ENCODE measurements at regions not wholly inside any gene's neighbourhood (a gene's known extent, or its start where the extent isn't known, plus 50 kb on each side); places are given as distances from the start of the nearest gene placed in this dataset.

DNA sequence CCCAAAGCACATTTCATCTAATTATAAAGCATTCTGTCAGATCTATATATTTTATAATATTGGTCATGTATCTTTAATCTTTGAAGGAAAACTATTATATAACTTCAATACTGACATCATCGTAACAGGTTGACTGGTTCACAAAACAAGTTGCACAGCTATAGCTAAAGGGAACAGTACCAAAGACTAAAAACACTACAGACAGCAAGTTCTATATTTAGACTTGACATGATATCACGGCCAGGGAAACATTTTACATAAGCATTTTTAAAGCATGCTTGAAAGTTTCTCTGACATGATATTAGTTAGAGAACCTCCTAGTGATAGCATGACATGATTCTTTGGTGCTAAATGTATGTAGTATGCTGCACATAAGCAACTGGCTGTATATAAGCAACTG, 182.5 kb downstream of the NDFIP2 start:
- H3K4me3 Mint-ChIP-seq: no peak overlapping the region
- DNase-seq: no peak
- no peaks in the 10 kb centered on the region for H3K36me3 Mint-ChIP-seq (ENCODE audit: low read depth)
- H3K9me3 Mint-ChIP-seq: no peaks in the 10 kb centered on the region
- no peaks in the 10 kb centered on the region for H3K4me1 Mint-ChIP-seq (ENCODE audit: low read depth)
- peaks cover 8% of the 10 kb centered on the region for H3K27me3 Mint-ChIP-seq (ENCODE audit: low read depth)
- CTCF ChIA-PET: no interaction called here
- intact Hi-C loops (cut with micrococcal nuclease): no loop called here
- no peak overlapping the region for H3K27ac Mint-ChIP-seq

DNA sequence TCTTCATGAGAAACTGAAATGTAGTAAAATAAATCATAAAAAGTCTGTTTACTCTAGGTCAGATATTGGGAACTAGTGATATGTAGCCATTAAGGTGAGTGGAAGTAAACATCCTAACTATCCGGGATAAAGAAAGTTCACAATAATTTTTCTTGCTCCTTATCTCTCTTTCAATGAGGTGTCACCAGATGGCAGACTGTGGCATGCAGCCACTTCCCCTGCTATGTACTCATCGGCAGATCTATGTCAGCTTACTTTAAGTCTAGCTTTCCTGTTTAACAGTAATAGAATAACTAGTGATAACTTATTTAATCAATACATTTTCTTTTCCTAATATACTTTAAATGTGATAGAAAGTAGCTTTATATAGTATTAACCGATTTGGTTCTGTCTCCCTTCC, 181.9 kb downstream of the NDFIP2 start:
- intact Hi-C loops (cut with micrococcal nuclease): no loop called here
- peaks cover 8% of the 10 kb centered on the region for H3K27me3 Mint-ChIP-seq (ENCODE audit: low read depth)
- CTCF ChIA-PET: interaction anchor here (0.9 to 1.0 kb wide), 2 partner anchors 16 to 239 kb away, joined by 3 to 8 read pairs; no protein-coding TSS in a partner anchor
- no peaks in the 10 kb centered on the region for H3K9me3 Mint-ChIP-seq
- DNase-seq: no peak
- H3K4me3 Mint-ChIP-seq: no peak overlapping the region
- H3K27ac Mint-ChIP-seq: no peak overlapping the region
- no peaks in the 10 kb centered on the region for H3K4me1 Mint-ChIP-seq (ENCODE audit: low read depth)
- H3K36me3 Mint-ChIP-seq (ENCODE audit: low read depth): no peaks in the 10 kb centered on the region

DNA sequence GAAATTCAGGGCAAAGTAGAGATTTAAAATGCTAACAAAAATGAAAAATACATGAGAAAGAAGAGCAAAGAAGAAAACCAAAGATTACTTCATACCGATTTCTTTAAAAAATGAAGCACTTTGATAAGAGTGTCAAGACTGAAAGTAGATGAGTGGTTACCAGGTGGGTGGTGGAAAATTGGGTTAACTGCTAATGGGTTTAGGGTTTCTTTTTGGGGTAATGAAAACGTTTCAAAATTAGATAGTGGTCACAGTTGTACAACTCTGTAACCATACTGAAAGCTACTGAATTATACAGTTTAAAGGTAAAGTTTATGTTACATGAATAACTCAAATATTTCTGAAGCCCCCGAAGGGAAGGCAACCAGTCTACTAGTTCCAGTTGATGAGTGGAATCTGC, 179.4 kb downstream of the NDFIP2 start:
- CTCF ChIA-PET: interaction anchor here (0.6 kb wide), 1 partner anchor 15 kb away, joined by 5 read pairs; no protein-coding TSS in a partner anchor
- H3K4me3 Mint-ChIP-seq: no peak overlapping the region
- peaks cover 12% of the 10 kb centered on the region for H3K27me3 Mint-ChIP-seq (ENCODE audit: low read depth)
- H3K9me3 Mint-ChIP-seq: no peaks in the 10 kb centered on the region
- H3K36me3 Mint-ChIP-seq (ENCODE audit: low read depth): no peaks in the 10 kb centered on the region
- no peak overlapping the region for H3K27ac Mint-ChIP-seq
- intact Hi-C loops (cut with micrococcal nuclease): no loop called here
- H3K4me1 Mint-ChIP-seq (ENCODE audit: low read depth): no peaks in the 10 kb centered on the region
- no peak for DNase-seq

DNA sequence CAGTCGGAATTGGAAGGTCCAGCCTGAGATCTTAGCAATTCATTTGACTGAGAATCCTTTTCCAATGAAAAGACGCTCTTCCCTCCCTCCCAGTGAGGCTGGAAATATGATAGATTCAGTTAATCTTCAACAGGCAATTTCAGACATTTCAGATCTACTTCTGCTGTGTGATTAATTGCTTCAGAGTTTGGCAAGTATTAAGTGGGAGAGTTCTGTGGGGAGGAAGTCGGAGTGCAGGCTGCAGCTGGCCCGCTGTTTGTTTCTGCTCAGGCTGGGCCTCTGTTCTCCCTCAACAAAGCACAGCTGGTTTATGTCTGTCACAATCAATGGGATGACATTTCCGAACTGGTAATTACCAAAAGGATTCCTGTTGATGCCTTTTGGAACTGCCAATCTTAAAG, 178.2 kb downstream of the NDFIP2 start:
- no peak overlapping the region for H3K27ac Mint-ChIP-seq
- H3K27me3 Mint-ChIP-seq (ENCODE audit: low read depth): peaks cover 12% of the 10 kb centered on the region
- no peaks in the 10 kb centered on the region for H3K36me3 Mint-ChIP-seq (ENCODE audit: low read depth)
- intact Hi-C loops (cut with micrococcal nuclease): no loop called here
- no peak for DNase-seq
- H3K4me1 Mint-ChIP-seq (ENCODE audit: low read depth): no peaks in the 10 kb centered on the region
- H3K4me3 Mint-ChIP-seq: no peak overlapping the region
- H3K9me3 Mint-ChIP-seq: no peaks in the 10 kb centered on the region
- CTCF ChIA-PET: interaction anchor here (0.6 kb wide), 1 partner anchor 559 kb away, joined by 3 read pairs; no protein-coding TSS in a partner anchor

DNA sequence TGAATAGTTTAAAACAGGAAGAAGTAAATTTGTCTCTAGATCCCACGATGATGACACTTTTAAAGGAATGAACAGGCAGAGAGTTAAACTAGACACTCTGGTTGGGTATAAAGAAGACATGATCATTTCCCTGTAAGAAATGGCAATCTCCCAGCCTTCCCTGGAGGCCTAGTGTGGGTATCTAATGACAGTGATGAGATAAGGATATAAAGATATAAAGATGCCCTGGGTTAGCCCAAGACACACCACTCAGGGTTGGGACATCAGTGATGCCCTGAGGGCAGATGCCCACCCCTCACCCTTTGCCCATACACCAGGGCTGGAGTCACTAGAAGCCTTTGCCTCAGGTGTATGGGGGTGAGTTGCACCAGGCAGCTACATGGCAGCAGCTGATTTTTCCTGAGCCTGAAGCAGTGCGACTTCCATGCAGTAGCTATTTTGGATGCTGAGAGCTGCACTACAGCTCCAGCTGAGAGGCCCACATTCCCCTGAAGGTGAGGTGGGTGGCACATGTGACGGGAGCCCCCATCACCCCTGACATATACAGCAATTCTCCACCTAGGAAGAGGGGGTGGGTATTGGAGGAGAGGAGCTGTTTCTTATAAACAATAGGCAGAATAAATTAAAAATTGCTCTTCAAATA, 177.5 kb downstream of the NDFIP2 start:
- H3K27me3 Mint-ChIP-seq (ENCODE audit: low read depth): peaks cover 12% of the 10 kb centered on the region
- H3K4me1 Mint-ChIP-seq (ENCODE audit: low read depth): no peaks in the 10 kb centered on the region
- intact Hi-C loops (cut with micrococcal nuclease): no loop called here
- CTCF ChIA-PET: interaction anchor here (0.6 to 0.8 kb wide), 2 partner anchors 14 to 559 kb away, joined by 3 read pairs; no protein-coding TSS in a partner anchor
- no peak overlapping the region for H3K4me3 Mint-ChIP-seq
- no peak overlapping the region for H3K27ac Mint-ChIP-seq
- DNase-seq: no peak
- H3K9me3 Mint-ChIP-seq: no peaks in the 10 kb centered on the region
- no peaks in the 10 kb centered on the region for H3K36me3 Mint-ChIP-seq (ENCODE audit: low read depth)

DNA sequence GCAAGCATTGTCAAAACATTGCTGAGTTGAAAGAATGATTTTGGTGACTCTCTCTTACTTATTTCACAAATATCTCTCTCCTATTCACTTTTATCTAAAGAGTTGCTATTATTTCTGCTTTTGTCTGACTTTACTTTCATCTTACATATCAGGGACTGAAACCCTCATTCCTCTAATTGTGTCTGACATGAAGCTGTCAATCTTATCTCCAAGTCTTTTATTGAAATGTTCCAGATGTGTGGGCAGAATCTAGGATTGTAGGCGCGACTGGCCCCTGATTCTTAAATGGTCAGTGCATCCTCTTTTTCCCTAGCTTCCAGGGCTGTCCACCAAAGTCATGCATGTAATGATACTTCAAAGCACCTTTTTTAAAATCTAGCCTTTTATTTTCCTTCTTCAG, 174.6 kb downstream of the NDFIP2 start:
- intact Hi-C loops (cut with micrococcal nuclease): no loop called here
- CTCF ChIA-PET: no interaction called here
- DNase-seq: no peak
- Mint-ChIP-seq H3K27ac (no peak overlapping the region), H3K4me3 (no peak overlapping the region), H3K4me1 (ENCODE audit: low read depth) (no peaks in the 10 kb centered on the region), H3K9me3 (no peaks in the 10 kb centered on the region), H3K36me3 (ENCODE audit: low read depth) (no peaks in the 10 kb centered on the region), H3K27me3 (ENCODE audit: low read depth) (peaks cover 9% of the 10 kb centered on the region)

DNA sequence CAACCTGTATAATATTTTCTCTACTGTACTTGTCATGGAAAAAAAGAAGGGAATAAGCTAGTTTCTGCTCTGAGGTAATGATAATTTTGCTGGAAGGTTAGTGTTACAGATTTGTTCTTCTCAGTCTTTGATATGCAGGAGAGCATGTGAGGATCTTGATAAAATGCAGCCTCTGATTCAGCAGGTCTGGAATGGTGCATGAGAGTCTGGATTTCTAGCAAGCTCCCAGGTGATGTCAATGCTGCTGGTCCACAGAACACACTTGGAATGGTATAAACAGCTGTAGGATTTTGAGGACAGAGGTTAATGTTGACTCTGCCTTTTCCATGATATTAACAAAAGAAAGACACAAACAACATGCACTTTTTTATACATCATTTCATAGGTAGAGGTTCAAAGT, 173.6 kb downstream of the NDFIP2 start:
- no peaks in the 10 kb centered on the region for H3K4me1 Mint-ChIP-seq (ENCODE audit: low read depth)
- no peak overlapping the region for H3K4me3 Mint-ChIP-seq
- H3K36me3 Mint-ChIP-seq (ENCODE audit: low read depth): no peaks in the 10 kb centered on the region
- peaks cover 6% of the 10 kb centered on the region for H3K27me3 Mint-ChIP-seq (ENCODE audit: low read depth)
- no peaks in the 10 kb centered on the region for H3K9me3 Mint-ChIP-seq
- intact Hi-C loops (cut with micrococcal nuclease): no loop called here
- no peak overlapping the region for H3K27ac Mint-ChIP-seq
- CTCF ChIA-PET: interaction anchor here (0.5 kb wide), 1 partner anchor 295 kb away, joined by 3 read pairs; no protein-coding TSS in a partner anchor
- no peak for DNase-seq

DNA sequence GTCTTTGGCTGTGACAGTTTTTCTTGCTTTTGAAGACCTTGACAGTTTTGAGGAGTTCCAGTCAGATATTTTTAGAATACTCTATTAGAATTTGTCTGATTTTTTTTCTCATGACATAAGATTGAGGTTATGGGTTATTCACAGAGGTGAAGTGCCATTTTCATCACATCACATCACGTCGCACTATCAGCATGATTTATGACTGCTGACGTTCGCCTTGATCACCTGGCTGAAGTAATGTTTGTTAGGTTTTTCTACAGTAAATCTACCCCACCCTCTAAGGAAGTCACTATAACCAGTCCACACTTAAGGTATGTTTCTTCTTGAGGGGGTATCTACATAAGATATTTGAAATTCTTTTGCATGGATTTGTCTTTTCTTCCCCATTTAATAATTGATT, 169.7 kb downstream of the NDFIP2 start:
- Mint-ChIP-seq H3K4me1 (ENCODE audit: low read depth) (no peaks in the 10 kb centered on the region), H3K9me3 (no peaks in the 10 kb centered on the region), H3K27ac (no peak overlapping the region), H3K27me3 (ENCODE audit: low read depth) (peaks cover 5% of the 10 kb centered on the region), H3K36me3 (ENCODE audit: low read depth) (no peaks in the 10 kb centered on the region), H3K4me3 (no peak overlapping the region)
- intact Hi-C loops (cut with micrococcal nuclease): no loop called here
- CTCF ChIA-PET: no interaction called here
- no peak for DNase-seq

DNA sequence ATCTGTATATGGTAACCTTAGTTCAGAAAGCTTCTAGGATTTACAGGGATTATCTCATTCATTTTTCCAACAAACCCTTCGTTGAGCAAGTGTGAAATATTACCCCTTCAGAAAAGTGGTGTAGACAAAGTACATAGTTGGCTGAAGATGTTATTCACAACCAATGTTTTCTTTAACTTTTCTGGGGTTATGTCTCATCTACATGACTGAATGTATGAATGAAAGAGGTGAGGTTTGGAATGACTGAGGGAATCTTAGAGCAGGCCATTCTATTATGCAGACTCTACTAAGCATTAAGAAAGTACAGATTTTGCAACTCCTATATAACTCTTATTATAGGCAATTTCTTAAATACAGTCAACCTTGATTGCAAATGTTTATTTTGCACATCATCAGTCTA, 167.2 kb downstream of the NDFIP2 start:
- Mint-ChIP-seq H3K27ac (no peak overlapping the region), H3K4me1 (ENCODE audit: low read depth) (no peaks in the 10 kb centered on the region), H3K4me3 (no peak overlapping the region), H3K27me3 (ENCODE audit: low read depth) (peaks cover 7% of the 10 kb centered on the region), H3K36me3 (ENCODE audit: low read depth) (no peaks in the 10 kb centered on the region), H3K9me3 (no peaks in the 10 kb centered on the region)
- no peak for DNase-seq
- intact Hi-C loops (cut with micrococcal nuclease): no loop called here
- CTCF ChIA-PET: no interaction called here

DNA sequence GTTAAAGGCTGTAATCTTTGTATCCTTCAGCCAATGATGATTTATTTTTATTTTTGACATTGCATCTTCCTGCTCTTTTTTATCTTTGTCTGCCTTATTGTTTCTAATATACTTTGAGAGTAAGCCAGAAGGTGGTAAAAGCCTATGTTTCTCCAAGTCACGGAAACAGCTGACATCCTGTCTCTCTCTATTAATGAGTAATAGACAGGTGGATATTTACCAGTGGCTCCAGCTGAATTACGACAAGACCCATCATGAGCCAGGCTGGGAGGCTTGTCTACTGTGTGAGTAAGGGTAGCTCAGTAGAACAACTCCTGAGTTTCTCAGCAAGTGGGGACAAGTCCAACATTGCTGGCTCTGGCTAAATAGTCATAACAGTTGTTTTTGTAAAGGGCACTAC, 166.6 kb downstream of the NDFIP2 start:
- no peaks in the 10 kb centered on the region for H3K9me3 Mint-ChIP-seq
- CTCF ChIA-PET: no interaction called here
- no peak overlapping the region for H3K27ac Mint-ChIP-seq
- no peak overlapping the region for H3K4me3 Mint-ChIP-seq
- H3K36me3 Mint-ChIP-seq (ENCODE audit: low read depth): no peaks in the 10 kb centered on the region
- DNase-seq: no peak
- intact Hi-C loops (cut with micrococcal nuclease): no loop called here
- H3K27me3 Mint-ChIP-seq (ENCODE audit: low read depth): peaks cover 7% of the 10 kb centered on the region
- no peaks in the 10 kb centered on the region for H3K4me1 Mint-ChIP-seq (ENCODE audit: low read depth)

DNA sequence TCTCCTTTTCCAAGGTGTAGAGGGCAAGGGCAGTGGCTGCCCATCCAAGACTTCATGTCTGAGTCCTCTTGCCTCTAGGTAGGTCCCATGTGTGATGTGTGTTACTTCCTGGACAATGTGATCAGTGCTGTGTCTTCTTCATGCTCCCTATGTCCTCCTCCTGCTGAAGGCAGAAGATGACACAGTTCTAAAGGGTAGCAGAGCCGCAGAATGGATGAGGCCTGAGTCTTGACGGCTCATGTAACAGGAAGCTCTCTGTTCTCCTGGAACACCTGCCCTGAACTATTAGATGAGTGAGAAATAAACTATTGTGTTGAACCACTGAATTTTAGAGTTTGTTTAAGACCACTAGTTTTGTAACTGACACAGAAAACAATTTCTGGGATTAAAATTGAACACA, 165.9 kb downstream of the NDFIP2 start:
- peaks cover 7% of the 10 kb centered on the region for H3K27me3 Mint-ChIP-seq (ENCODE audit: low read depth)
- DNase-seq: no peak
- H3K4me3 Mint-ChIP-seq: no peak overlapping the region
- CTCF ChIA-PET: no interaction called here
- intact Hi-C loops (cut with micrococcal nuclease): no loop called here
- H3K9me3 Mint-ChIP-seq: no peaks in the 10 kb centered on the region
- no peaks in the 10 kb centered on the region for H3K4me1 Mint-ChIP-seq (ENCODE audit: low read depth)
- no peaks in the 10 kb centered on the region for H3K36me3 Mint-ChIP-seq (ENCODE audit: low read depth)
- no peak overlapping the region for H3K27ac Mint-ChIP-seq

DNA sequence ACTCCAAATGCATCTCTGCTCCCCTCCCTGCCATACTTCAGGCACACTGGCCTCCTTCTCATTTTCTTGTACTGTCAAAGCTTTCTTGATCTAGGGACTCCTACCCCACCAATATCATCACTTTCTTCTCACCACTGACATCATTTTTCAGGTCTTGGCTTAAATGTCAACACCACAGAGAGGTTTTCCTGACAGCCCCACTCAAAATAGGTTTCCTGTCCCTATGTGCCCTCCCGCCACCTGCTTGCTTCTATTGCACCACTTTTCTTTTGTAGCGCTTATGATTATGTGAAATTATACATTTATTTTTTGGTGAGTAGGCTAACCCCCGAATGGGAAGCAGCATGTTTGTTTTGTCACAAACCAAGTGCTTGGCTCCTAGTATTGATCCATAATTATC, 164.6 kb downstream of the NDFIP2 start:
- intact Hi-C loops (cut with micrococcal nuclease): no loop called here
- Mint-ChIP-seq H3K9me3 (no peaks in the 10 kb centered on the region), H3K4me1 (ENCODE audit: low read depth) (no peaks in the 10 kb centered on the region), H3K27me3 (ENCODE audit: low read depth) (peaks cover 5% of the 10 kb centered on the region), H3K27ac (no peak overlapping the region), H3K4me3 (no peak overlapping the region), H3K36me3 (ENCODE audit: low read depth) (no peaks in the 10 kb centered on the region)
- DNase-seq: no peak
- CTCF ChIA-PET: interaction anchor here (0.6 kb wide), 1 partner anchor 15 kb away, joined by 5 read pairs; no protein-coding TSS in a partner anchor

DNA sequence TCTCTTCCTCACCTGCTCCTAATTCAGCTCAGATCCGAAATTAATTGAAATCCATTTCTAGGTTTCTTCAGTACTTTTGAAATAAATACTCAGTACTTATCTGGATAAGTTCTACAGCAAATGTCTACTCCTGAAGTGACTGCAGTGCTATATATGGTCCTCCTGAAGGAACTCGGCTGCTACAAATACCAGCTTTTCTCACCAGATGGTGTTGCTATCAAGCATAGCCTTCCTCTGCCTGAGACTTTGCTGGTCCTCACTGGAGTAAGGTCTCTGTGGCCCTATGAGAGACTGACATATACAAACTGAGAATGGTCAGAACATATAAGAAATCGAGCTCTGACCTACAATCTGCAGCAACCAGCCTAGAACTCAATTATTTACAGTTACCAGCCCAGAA, 161.6 kb downstream of the NDFIP2 start:
- intact Hi-C loops (cut with micrococcal nuclease): no loop called here
- H3K27me3 Mint-ChIP-seq (ENCODE audit: low read depth): peaks cover 5% of the 10 kb centered on the region
- no peaks in the 10 kb centered on the region for H3K36me3 Mint-ChIP-seq (ENCODE audit: low read depth)
- H3K27ac Mint-ChIP-seq: no peak overlapping the region
- no peaks in the 10 kb centered on the region for H3K9me3 Mint-ChIP-seq
- CTCF ChIA-PET: no interaction called here
- no peak for DNase-seq
- no peaks in the 10 kb centered on the region for H3K4me1 Mint-ChIP-seq (ENCODE audit: low read depth)
- H3K4me3 Mint-ChIP-seq: no peak overlapping the region
